HK-2 (cell line): ENCODE measurements at regions not wholly inside any gene's neighbourhood (a gene's known extent, or its start where the extent isn't known, plus 50 kb on each side); places are given as distances from the start of the nearest gene placed in this dataset.
"Not testable (repeated sequence)": the region's sequence is repeated elsewhere in the genome, so short reads cannot be mapped to it uniquely, and the experiment has no call there.

Source experiments
- DNase-seq: peaks from one replicate; pipeline ENCODE4 v3.0.0-alpha.2; 2018; ENCODE audit not compliant: unreplicated experiment

DNA sequence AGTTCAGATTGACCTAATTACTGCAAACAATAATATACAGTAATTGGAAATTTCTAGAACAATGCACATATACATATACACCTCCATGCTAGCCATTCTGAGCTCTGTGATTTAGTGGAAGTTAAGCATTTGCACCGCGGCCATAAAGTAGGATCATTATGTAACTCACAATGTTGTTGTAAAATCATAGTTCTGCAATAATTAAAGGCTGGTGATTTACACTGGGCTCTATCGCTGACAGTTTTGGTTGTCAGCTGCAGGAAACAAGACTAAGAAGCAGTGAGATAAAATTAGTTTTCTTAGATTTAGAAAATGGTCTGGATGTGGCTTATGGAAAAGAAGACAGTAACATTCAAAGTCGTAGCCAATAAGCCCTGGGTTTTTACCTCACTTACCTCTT is 776.3 kb downstream of the TMEM121 start:
- no peak for DNase-seq

DNA sequence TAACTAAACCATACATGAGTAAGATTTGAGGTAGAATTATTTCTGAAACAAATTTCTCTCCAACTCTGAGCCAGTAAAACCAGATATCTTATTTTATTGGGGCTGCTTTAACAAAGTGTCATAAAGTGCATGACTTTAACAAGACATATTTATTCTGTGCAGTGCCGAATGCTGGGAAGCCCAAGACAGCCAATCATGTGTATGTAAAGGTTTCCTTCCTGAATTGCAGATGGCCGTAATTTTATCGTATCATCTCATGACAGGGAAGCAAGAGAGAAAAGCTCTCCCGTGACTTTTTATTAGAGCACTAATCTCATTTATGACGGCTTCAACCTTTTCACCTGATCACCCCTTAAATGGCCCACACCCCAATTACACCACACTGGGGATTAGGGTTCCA is 777.9 kb downstream of the TMEM121 start:
- DNase-seq = no peak

DNA sequence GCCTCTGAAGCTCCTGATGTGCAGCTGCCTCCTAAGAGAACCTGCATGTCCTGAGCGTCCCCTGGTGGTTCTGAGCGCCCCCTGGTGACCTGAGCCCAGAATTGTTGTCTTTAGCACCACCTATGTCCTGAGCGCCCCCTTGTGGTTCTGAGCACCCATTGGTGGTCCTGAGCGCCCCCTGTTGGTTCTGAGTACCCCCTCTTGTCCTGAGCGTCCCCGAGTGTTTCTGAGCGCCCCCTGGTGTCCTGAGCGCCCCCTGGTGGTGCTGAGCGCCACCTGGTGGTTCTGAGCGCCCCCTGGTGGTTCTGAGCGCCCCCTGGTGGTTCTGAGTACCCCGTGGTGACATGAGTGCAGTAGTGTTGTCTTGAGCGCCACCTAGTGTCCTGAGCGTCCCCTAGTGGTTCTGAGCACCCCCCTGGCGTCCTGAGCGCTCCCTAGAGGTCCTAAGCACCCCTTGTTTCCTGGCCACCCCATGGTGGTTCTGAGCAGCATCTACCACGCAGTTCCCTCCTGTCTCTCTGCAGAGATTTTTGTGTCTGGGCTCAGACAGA is 782.5 kb downstream of the TMEM121 start:
- DNase-seq = peak; percentile 13

DNA sequence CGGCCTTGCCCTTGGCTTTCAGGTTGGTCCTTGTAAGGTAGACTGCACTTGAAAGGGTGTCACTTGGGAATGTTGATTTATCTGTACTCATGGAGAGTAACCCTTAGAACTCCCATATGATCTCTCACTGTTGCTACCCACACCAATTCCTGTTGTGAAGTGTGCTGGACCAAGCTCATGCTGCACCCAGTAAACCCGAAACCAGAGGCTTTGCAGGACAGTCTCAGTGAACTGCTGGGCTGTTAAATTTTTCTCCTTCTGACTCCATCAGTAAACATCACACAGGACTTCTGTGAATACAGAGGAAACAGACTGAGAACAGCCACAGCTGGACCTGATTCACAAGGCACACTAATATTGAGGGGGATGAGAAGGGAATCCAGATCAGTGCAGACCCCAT is 783.0 kb downstream of the TMEM121 start:
- no peak for DNase-seq

DNA sequence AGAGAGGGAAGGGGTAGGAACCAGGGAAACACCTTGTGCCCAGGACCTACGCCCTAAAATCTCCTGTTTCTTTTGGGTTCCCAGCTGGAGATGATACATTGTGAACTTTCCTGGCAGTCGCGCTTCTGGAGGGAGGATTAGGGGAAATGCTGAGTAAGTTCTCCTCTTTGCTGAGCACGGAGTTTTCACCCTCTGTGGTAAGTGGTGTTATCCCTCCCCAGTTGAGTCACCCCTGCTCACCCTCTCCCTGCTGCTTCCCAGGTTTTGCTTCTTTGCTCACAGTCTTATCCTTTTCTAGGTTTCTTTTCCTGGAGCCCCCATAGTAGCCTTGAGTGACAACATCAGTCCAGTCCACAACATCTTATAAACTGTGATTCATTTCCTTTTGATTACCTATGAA is 789.1 kb downstream of the TMEM121 start:
- no peak for DNase-seq

DNA sequence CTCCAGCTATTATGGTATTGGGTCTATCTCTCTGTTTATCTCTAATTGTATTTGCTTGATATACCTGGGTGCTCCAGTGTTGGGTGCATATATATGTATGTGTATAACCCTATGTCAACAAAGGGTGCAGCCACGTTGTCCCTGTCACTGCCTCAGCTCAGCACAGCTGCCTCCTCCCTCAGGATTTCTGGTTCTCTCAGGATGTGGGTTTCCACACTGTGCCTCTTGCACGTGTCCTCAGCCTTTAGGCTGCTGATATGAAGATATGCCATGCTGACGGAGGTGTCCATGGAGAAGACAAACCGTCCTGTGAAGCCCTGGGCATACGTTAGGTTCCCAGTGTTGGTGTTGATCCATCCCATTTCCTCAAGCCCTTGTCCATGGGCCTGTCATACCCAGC is 791.2 kb downstream of the TMEM121 start:
- DNase-seq = no peak

DNA sequence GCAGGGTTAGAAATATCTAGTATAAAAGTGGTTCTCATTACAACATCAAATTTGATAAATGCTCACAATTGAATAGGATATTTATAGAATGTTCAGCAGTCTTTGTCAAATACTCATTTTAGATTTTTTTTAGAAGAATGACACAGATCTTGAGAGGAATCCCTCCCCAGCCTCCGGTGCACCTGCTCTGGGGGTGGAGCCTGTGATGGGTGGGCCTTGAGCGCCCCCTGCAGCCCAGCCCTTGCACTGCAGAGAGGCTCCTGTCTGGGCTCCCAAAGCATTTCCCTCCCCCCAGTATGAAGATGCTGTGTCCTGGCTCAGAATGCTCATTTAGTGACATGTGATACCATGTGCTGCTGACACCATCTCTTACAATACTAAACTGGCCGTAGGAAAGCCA is 792.3 kb downstream of the TMEM121 start:
- DNase-seq = no peak

DNA sequence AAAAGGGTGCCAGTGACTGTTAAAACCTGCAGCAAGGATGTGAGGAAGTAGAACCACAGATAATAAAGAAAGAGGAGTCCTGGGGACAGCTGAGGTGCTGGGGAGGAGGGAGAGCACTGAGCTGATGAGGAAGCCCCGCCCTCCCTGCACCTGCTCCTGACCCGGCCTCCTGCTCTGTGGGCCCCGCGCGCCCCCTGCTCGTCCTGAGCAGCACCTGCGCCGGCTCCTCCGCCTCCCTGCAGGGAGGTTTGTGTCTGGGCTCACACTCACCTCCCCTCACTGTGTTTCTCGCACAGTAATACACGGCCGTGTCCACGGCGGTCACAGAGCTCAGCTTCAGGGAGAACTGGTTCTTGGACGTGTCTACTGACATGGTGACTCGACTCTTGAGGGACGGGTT is 797.6 kb downstream of the TMEM121 start:
- DNase-seq = not testable (repeated sequence)

DNA sequence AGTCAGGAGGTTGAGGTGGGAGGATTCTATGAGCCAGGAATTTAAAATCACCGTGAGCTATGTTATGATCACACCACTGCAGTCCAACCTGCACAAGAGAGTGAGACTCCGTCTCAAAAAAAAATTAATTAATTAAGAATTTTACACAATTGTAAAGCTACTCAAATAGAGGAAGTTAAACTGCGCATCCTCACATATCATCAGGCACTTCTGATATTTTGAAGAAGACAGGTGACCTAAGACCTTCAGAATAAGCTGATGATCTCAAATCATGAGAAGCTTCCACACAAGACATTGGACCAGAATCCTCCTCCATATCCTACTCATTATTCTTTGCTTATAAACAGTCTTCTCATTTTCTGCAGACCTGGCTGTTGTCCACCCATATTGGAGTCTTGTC is 800.9 kb downstream of the TMEM121 start:
- DNase-seq = no peak

DNA sequence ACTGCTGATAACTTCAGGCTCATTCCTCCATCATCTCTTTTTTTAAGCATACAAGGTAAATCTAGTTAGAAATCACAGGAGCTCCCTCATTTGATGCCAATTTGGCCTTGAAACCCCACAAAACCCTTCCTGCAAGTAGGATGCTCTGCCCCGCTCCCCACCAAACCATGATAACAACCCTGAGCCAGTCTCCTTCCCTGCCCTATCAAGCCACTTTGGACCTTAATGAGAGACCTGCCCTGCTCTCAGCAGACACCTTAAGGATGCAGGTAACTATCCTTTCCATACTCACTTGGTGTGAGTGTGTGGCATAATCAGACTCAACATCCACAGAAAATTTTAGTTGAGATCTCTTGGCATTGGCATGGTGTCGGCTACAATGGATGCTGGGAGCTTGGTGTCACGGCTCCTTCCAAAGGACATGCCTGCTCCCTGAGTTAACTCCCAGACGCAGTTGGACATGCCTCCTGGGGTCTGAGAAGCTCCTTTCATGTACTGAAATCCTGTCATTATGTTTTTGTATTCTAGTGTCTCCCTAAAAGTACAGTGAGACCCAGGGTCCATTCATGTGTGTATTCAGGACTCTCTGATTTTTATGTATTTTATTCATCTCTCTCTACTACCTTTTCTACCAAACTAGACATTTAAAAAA is 801.4 kb downstream of the TMEM121 start:
- DNase-seq = not testable (repeated sequence)

DNA sequence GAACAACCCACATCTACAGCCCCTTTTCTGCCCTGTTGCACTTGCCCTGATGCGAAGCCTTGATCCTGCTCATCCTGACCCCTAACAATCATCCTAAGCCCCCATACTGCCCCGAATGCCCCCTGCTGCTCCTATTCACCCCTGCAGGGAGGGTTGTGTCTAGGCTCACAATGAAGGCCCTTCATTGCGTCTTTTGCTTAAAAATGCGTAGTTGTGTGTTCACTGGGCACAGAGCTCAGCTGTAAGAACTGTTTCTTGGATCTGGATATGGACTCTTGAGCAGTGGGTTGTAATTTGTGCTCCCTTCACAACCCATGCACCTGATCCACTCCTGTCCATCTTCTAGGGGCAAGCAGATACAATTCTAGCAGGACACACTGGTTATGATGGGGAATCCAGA is 802.9 kb downstream of the TMEM121 start:
- DNase-seq = not testable (repeated sequence)

DNA sequence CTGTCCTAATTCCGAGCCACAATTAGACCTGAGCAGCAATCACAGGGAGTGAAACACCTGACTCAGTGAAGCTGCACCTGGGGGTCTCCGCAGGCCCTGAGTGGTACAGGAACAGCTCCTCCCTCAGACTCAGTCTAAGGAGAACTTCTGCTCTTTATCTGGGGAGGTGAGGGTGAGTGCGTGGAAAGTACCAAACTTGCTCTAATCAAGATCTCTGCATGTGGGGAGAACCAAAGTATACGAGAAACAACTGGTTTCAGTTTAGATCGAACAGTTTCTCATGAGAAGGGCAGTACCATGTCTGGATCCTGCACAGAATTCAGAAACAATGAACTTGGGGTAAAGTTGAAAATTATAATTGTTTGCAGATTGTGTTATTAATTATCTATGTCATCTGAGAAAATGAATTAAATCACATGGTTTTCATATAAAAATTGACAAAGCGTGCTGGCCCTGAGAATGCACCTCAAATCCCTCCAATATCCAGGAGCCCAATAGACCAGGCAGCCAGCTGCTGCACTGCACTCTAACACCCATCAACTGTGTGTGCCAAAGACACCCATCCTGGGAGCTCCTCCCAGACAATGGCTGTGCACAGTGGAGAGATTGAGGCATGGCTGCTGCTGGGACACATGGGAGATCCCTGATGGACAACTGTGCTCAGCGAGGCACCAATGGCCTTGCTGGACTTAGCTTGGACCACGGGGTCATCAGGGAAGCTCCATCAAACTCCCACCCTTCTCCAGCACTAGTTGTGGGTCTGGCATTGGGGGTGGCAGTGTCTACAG is 803.8 kb downstream of the TMEM121 start:
- not testable (repeated sequence) for DNase-seq

DNA sequence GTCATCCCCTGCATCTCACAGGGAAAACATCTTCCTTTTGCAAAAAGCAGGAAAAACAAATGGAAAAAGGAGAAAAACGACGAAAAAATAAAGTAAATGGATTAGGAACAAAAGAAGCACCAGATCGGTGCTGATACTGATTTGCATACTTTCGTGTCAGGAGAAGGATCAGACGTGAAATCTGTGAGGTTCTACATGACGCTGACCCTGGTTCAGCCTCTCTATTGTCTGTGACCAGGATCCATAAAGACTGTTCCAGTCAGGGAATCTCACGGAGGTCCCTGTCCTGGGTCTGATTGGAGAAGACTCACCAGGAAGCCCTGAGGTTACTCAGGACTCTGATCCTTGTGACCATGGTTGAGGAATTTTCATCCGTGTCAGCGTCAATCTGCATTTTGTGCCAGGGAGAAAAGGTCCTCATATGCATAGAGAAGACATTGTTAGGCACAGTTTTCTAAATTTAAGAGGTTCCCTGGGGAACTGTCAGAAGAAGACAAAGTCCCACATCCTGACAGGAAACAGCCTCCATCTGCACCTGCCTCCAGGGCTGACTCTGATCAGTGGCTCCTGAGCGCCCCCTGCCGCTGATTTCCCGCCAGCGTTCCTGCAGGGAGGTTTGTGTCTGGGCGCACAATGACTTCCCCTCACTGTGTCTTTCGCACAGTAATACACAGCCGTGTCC is 808.2 kb downstream of the TMEM121 start:
- DNase-seq = not testable (repeated sequence)

DNA sequence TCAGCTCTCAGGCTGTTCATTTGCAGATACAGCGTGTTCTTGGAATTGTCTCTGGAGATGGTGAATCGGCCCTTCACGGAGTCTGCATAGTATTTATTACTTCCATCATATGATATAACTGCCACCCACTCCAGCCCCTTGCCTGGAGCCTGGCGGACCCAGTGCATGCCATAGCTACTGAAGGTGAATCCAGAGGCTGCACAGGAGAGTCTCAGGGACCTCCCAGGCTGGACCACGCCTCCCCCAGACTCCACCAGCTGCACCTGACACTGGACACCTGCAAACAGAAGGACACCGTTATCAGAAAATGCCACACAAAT is 808.7 kb downstream of the TMEM121 start:
- not testable (repeated sequence) for DNase-seq

DNA sequence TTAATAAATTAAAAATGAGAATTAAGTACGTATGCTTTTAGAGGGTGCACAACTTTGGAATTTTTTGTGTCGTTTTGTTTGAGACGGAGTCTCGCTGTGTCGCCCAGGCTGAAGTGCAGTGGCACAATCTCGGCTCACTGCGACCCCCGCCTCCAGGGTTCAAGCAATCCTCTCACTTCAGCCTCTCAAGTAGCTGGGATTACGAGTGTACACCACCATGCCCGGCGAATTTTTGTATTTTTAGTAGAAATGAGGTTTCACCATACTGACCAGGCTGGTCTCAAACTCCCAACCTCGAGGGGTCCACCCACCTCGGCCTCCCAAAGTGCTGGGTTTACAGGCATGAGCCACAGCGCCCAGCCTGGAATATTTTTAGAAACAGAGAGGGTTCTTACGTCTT is 812.4 kb downstream of the TMEM121 start:
- DNase-seq = not testable (repeated sequence)

DNA sequence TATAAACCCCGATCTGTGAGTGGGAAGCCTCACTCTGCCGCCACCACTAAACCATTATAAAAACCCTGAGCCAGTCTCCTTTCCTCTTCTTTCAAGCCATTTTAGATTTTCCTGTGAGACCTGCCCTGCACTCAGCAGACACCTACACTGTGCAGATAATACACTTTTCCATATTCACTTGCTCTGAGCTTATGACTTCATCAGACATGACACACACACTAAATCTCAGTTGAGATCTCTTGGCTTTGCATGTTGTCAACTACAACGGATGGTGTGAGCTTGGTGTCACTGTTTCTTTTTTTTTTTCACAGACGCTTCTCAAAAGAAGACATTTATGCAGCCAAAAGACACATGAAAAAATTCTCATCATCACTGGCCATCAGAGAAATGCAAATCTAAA is 814.3 kb downstream of the TMEM121 start:
- DNase-seq = not testable (repeated sequence)

DNA sequence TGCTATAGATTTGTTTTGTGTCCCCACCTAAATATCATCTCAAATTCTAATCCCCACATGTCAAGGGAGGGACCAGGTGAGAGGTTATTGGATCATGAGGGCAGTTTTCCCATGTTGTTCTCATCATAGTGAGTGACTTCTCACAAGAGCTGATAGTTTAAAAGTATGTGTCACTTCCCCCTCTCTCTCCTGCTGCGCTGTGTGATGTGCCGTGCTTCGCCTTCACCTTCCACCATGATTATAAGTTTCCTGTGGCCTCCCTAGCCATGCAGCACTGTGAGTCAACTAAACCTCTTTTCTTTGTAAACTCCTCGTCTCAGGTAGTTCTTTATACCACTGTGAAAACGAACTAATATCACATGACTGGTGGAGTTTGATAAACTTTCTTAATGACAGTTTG is 814.8 kb downstream of the TMEM121 start:
- not testable (repeated sequence) for DNase-seq

DNA sequence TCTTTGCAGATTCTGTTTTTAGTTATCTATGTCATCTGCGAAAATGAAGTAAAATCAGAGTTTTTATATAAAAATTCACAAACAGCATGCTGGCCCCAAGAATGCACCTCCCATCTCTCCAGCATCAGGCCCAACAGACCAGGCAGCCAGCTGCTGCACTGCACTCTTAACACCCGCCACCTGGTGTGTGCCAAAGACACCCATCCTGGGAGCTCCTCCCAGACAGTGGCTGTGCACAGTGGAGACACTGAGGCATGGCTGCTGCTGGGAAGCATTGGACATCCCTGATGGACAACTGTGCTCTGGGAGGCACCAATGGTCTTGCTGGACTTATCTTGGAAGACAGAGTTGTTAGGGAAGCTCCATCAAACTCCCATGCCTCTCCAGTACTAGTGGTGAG is 817.2 kb downstream of the TMEM121 start:
- no peak for DNase-seq

DNA sequence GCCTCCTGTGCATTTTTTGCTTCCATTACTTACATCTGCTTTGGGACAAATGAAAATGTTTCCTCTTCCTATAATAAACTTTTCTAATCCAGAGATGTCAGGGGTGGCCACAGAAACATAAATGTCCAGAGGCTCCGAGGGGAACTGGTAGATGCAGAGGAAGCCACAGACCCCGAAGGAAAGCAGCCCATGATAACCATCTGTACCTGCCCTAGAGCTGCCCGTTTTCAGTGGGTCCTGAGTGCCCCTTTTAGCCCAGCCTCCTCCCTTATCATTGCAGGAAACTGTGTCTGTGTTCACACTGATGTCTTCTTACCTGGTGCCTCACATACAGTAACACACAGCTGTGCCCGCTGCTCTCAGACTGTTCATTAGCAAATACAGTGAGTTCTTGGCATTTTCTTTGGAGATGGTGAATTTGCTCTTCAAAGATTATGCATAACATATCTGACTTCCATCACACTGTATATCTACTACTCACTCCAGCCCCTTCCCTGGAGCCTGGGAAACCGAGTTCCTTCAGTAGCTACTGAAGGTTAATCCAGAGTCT is 817.8 kb downstream of the TMEM121 start:
- not testable (repeated sequence) for DNase-seq

DNA sequence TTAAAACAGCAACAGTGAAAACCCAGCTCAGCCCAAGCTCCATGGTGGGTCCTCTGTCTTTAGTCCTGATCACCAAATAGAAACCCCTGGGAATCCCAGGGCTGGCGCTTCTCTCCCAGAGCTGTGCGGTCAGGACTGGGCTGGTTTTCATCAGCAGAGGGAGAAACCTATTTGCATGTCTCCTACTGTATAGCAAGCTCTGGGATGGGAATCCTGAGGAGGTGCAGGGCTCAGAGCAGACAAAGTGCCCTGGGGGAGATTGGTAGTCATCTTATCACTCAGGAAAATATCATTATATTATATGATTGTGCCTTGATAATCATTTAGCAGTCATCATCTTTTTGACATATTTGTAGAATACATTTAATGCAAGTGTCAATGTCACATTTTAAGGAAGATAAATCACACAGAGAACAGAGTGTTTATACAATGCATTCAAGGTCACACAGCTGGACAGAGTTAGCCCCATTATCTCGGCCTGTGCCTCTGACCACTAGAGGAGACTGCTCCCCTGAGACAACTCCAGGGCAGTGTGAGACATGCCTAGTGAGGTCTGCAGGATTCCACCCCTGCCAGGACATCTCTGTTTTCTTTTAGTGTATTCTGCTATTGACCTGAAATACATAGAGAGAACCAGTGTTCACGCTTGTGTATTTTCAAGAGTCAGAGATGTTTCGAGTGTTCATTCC is 818.6 kb downstream of the TMEM121 start:
- not testable (repeated sequence) for DNase-seq

DNA sequence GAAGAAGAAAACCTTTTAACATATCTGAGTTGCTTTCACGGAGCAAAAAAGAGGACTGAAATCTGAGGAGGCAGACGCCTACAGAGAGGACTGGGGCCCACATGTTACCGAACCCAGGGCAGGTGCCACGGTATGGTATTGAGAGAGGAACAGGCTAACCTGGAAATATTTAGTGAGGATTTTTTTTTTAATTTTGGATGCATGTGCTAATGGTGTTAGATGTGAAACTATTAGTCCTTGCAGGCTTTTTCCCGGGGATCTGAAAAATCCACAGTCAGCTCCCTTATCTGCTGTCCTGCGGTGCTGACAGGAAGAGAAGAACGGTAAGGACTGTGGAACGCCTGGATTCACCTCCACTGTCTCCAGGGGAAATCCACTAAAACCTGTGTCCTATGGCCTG is 819.7 kb downstream of the TMEM121 start:
- no peak for DNase-seq
